NT2/D1 (cell line): ENCODE measurements at regions not wholly inside any gene's neighbourhood (a gene's known extent, or its start where the extent isn't known, plus 50 kb on each side); places are given as distances from the start of the nearest gene placed in this dataset.

Experiments
- SUZ12 ChIP-seq: IDR thresholded peaks from 2 replicates; pipeline ENCODE4 v1.6.1; 2011; ENCODE audit not compliant: insufficient read length, insufficient read depth; ENCODE audit errors: extremely low read depth
- YY1 ChIP-seq: IDR thresholded peaks from 2 replicates; pipeline ENCODE4 v1.6.1; 2011; ENCODE audit not compliant: insufficient read length, insufficient read depth

GRCh38 chr3:158882445-158882844 lies 80.6 kb downstream of the MFSD1 start:
- TF ChIP-seq YY1 (no peak), SUZ12 (no peak)
